ENCODE measurements at regions not wholly inside any gene's neighbourhood (a gene's known extent, or its start where the extent isn't known, plus 50 kb on each side); places are given as distances from the start of the nearest gene placed in this dataset.
"Not testable (repeated sequence)": the region's sequence is repeated elsewhere in the genome, so short reads cannot be mapped to it uniquely, and the experiment has no call there.

- Mint-ChIP-seq H3K4me3 (no peak overlapping the region), H3K4me1 (ENCODE audit: low read depth) (no peaks in the 10 kb centered on the region), H3K9me3 (peaks cover 6% of the 10 kb centered on the region), H3K27me3 (peaks cover 18% of the 10 kb centered on the region), H3K36me3 (ENCODE audit: low read depth) (no peaks in the 10 kb centered on the region), H3K27ac (no peak overlapping the region)
- Histone ChIP-seq H3K9me3 (ENCODE audit: control insufficient read depth in 1 of 2, insufficient read depth in 1 of 2, low read length in 2 of 2) (peaks cover 0 to 6% of the 10 kb centered on the region in 2 experiments), H3K27me3 (ENCODE audit: control insufficient read depth in 1 of 2, insufficient read depth in 2 of 2, low read length in 2 of 2) (no peaks in the 10 kb centered on the region), H3K27ac (ENCODE audit: low read depth in 1 of 2, low read length in 2 of 2) (no peak overlapping the region), H3K36me3 (ENCODE audit: insufficient read depth, low read length) (no peaks in the 10 kb centered on the region), H3K4me3 (ENCODE audit: low read length) (no peak overlapping the region), H3K4me1 (ENCODE audit: insufficient read depth, low read length) (no peaks in the 10 kb centered on the region)
- intact Hi-C loops (cut with DNase I, micrococcal nuclease) = no loop called here
- CTCF ChIA-PET = no interaction called here
- POLR2A ChIA-PET = no interaction called here
- no peak for TF ChIP-seq CTCF (IDR thresholded peaks at IDR 0.05)
- no peak for ATAC-seq (ENCODE audit: poor library complexity)
- DNase-seq = no peak
Measured at GRCh38 chr2:129828792-129829191, 150.7 kb upstream of the RAB6C start.

GRCh38 chr2:129829588-129829987 lies 149.9 kb upstream of the RAB6C start:
- no peaks in the 10 kb centered on the region for H3K27me3 ChIP-seq (ENCODE audit: control insufficient read depth in 1 of 2, insufficient read depth in 2 of 2, low read length in 2 of 2)
- CTCF ChIA-PET = no interaction called here
- Mint-ChIP-seq H3K4me1 (ENCODE audit: low read depth) (no peaks in the 10 kb centered on the region), H3K36me3 (ENCODE audit: low read depth) (no peaks in the 10 kb centered on the region), H3K27ac (no peak overlapping the region), H3K9me3 (peaks cover 6% of the 10 kb centered on the region), H3K4me3 (no peak overlapping the region), H3K27me3 (peaks cover 19% of the 10 kb centered on the region)
- H3K9me3 ChIP-seq (ENCODE audit: control insufficient read depth in 1 of 2, insufficient read depth in 1 of 2, low read length in 2 of 2) = peaks cover 0 to 6% of the 10 kb centered on the region in 2 experiments
- intact Hi-C loops (cut with DNase I, micrococcal nuclease) = no loop called here
- POLR2A ChIA-PET = no interaction called here
- TF ChIP-seq CTCF (IDR thresholded peaks at IDR 0.05) = no peak
- DNase-seq = no peak
- H3K36me3 ChIP-seq (ENCODE audit: insufficient read depth, low read length) = no peaks in the 10 kb centered on the region
- H3K27ac ChIP-seq (ENCODE audit: low read depth in 1 of 2, low read length in 2 of 2) = no peak overlapping the region
- no peak for ATAC-seq (ENCODE audit: poor library complexity)
- no peak overlapping the region for H3K4me3 ChIP-seq (ENCODE audit: low read length)
- H3K4me1 ChIP-seq (ENCODE audit: insufficient read depth, low read length) = no peaks in the 10 kb centered on the region

GRCh38 chr2:129831018-129831417 lies 148.4 kb upstream of the RAB6C start:
- Mint-ChIP-seq H3K4me1 (ENCODE audit: low read depth) (no peaks in the 10 kb centered on the region), H3K9me3 (peaks cover 6% of the 10 kb centered on the region), H3K36me3 (ENCODE audit: low read depth) (no peaks in the 10 kb centered on the region), H3K27me3 (peaks cover 24% of the 10 kb centered on the region), H3K27ac (no peak overlapping the region), H3K4me3 (no peak overlapping the region)
- ChIA-PET POLR2A (no interaction called here), CTCF (no interaction called here)
- Histone ChIP-seq H3K9me3 (ENCODE audit: control insufficient read depth in 1 of 2, insufficient read depth in 1 of 2, low read length in 2 of 2) (peaks cover 0 to 6% of the 10 kb centered on the region in 2 experiments), H3K27ac (ENCODE audit: low read depth in 1 of 2, low read length in 2 of 2) (no peak overlapping the region), H3K4me1 (ENCODE audit: insufficient read depth, low read length) (no peaks in the 10 kb centered on the region), H3K4me3 (ENCODE audit: low read length) (no peak overlapping the region), H3K36me3 (ENCODE audit: insufficient read depth, low read length) (no peaks in the 10 kb centered on the region), H3K27me3 (ENCODE audit: control insufficient read depth in 1 of 2, insufficient read depth in 2 of 2, low read length in 2 of 2) (no peaks in the 10 kb centered on the region)
- no peak for TF ChIP-seq CTCF (IDR thresholded peaks at IDR 0.05)
- DNase-seq = no peak
- no peak for ATAC-seq (ENCODE audit: poor library complexity)
- intact Hi-C loops (cut with DNase I, micrococcal nuclease) = no loop called here

GRCh38 chr2:129833465-129833864 lies 146.0 kb upstream of the RAB6C start:
- H3K4me3 Mint-ChIP-seq; H3K4me1 Mint-ChIP-seq (ENCODE audit: low read depth); CTCF ChIA-PET; H3K9me3 ChIP-seq (ENCODE audit: control insufficient read depth in 1 of 2, insufficient read depth in 1 of 2, low read length in 2 of 2); H3K36me3 ChIP-seq (ENCODE audit: insufficient read depth, low read length); H3K9me3 Mint-ChIP-seq; H3K36me3 Mint-ChIP-seq (ENCODE audit: low read depth); H3K27ac Mint-ChIP-seq; POLR2A ChIA-PET; ATAC-seq (ENCODE audit: poor library complexity); H3K4me3 ChIP-seq (ENCODE audit: low read length); H3K27ac ChIP-seq (ENCODE audit: low read depth in 1 of 2, low read length in 2 of 2); H3K4me1 ChIP-seq (ENCODE audit: insufficient read depth, low read length); H3K27me3 ChIP-seq (ENCODE audit: control insufficient read depth in 1 of 2, insufficient read depth in 2 of 2, low read length in 2 of 2); DNase-seq; intact Hi-C loops (cut with DNase I, micrococcal nuclease): not testable (repeated sequence)
- H3K27me3 Mint-ChIP-seq = peaks cover 24% of the 10 kb centered on the region

Data from CD4-positive, alpha-beta T cell (primary cell).